Neural crest cell (in vitro differentiated cells): ENCODE measurements at regions not wholly inside any gene's neighbourhood (a gene's known extent, or its start where the extent isn't known, plus 50 kb on each side); places are given as distances from the start of the nearest gene placed in this dataset.

Source experiments
- DNase-seq: peaks from one replicate; pipeline ENCODE4 v3.0.0; 2021; ENCODE audit warnings: low read depth, mixed read lengths, low spot score
- H3K27ac Mint-ChIP-seq: one replicate; pipeline ENCODE4 v1.8.0; 2021; ENCODE audit warnings: mild to moderate bottlenecking, mixed read lengths; ENCODE audit not compliant: unreplicated experiment
- H3K27me3 Mint-ChIP-seq: 2 replicates; pipeline ENCODE4 v1.8.0; 2021; ENCODE audit warnings: low read depth, mild to moderate bottlenecking, mixed read lengths
- H3K36me3 Mint-ChIP-seq: 2 replicates; pipeline ENCODE4 v1.8.0; 2021; ENCODE audit warnings: low read depth, mild to moderate bottlenecking, mixed read lengths
- H3K4me1 Mint-ChIP-seq: 2 replicates; pipeline ENCODE4 v1.8.0; 2021; ENCODE audit warnings: mixed read lengths
- H3K4me3 Mint-ChIP-seq: one replicate; pipeline ENCODE4 v1.8.0; 2021; ENCODE audit warnings: mild to moderate bottlenecking, mixed read lengths
- H3K9me3 Mint-ChIP-seq: 2 replicates; pipeline ENCODE4 v1.8.0; 2021; ENCODE audit warnings: mixed read lengths
- TF ChIP-seq, protein P1 (sequence below): fragments of 200-600 bp; sonication (generic); conservative IDR thresholded peaks from 2 replicates; pipeline ENCODE4 v1.5.0; 2021; ENCODE audit warnings: antibody characterized with exemption, mild to moderate bottlenecking

DNA sequence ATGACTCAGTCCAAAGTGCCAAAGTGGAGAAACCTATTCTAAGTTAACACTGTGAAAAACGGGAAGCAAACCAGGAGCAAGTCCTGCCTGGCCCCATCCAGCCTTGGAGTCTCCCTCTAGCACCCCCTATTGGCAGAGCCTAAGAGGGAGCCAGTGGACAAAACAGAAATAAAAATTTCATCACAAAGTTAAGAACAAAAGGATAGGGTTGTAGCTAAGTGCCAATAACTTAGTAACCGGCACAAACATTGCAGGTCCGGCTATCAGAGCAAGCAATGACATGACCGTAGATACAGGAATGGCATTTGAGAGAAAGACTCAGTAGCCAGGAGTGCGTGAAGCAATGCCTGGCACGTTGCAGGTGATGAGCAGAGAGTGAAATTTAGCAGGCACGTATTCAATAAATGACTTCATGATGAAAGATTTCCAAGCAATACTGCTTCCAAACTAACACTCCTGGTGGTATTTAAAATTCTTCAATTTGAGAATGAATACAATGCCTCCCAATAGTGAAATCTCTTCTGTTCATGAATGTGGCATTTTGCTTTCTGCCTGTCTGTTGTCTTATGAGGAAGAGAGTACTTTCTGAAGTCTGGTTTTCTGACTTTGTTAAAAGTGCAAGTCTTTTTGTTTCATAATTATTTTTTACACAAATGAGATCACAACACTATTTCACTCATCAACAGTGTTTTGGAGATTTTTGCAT, 391.0 kb downstream of the OMA1 start:
- Mint-ChIP-seq H3K9me3 (no peaks in the 10 kb centered on the region), H3K4me3 (no peak overlapping the region), H3K27me3 (no peaks in the 10 kb centered on the region), H3K4me1 (peaks cover 10% of the 10 kb centered on the region), H3K27ac (no peak overlapping the region), H3K36me3 (no peaks in the 10 kb centered on the region)
- DNase-seq: peak; percentile 34
- TF ChIP-seq, protein P1, sequence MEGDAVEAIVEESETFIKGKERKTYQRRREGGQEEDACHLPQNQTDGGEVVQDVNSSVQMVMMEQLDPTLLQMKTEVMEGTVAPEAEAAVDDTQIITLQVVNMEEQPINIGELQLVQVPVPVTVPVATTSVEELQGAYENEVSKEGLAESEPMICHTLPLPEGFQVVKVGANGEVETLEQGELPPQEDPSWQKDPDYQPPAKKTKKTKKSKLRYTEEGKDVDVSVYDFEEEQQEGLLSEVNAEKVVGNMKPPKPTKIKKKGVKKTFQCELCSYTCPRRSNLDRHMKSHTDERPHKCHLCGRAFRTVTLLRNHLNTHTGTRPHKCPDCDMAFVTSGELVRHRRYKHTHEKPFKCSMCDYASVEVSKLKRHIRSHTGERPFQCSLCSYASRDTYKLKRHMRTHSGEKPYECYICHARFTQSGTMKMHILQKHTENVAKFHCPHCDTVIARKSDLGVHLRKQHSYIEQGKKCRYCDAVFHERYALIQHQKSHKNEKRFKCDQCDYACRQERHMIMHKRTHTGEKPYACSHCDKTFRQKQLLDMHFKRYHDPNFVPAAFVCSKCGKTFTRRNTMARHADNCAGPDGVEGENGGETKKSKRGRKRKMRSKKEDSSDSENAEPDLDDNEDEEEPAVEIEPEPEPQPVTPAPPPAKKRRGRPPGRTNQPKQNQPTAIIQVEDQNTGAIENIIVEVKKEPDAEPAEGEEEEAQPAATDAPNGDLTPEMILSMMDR: peak; percentile 62

DNA sequence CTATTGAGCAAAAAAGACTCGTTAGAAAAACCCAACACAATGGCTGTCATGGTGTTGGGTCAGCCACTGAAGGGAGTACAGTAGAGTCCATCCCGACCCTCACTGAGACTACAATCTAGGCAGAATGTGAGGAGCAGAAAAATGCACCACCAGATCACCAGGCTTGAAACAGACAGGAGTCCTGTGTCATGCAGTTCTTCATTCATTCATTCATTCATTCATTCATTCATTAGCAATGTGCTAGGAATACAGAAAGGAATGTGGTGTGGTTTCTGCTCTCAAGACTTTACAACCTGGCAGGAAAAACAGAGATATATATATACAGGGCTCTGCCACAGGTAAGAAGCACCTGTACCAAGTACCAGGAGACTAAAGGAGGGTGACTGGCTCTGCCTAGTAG, 392.3 kb downstream of the OMA1 start:
- no peaks in the 10 kb centered on the region for H3K9me3 Mint-ChIP-seq
- TF ChIP-seq, protein P1: no peak
- peaks cover 10% of the 10 kb centered on the region for H3K4me1 Mint-ChIP-seq
- no peak for DNase-seq
- no peaks in the 10 kb centered on the region for H3K36me3 Mint-ChIP-seq
- no peaks in the 10 kb centered on the region for H3K27me3 Mint-ChIP-seq
- H3K4me3 Mint-ChIP-seq: no peak overlapping the region
- H3K27ac Mint-ChIP-seq: no peak overlapping the region

- H3K9me3 Mint-ChIP-seq: peaks cover 4% of the 10 kb centered on the region
- H3K27ac Mint-ChIP-seq: no peak overlapping the region
- H3K27me3 Mint-ChIP-seq: no peaks in the 10 kb centered on the region
- no peak overlapping the region for H3K4me3 Mint-ChIP-seq
- peaks cover 10% of the 10 kb centered on the region for H3K4me1 Mint-ChIP-seq
- TF ChIP-seq, protein P1: no peak
- H3K36me3 Mint-ChIP-seq: no peaks in the 10 kb centered on the region
- no peak for DNase-seq
These were observed 393.8 kb downstream of the OMA1 start for GRCh38 chr1:58152697-58153096.

- no peak overlapping the region for H3K27ac Mint-ChIP-seq
- peaks cover 14% of the 10 kb centered on the region for H3K4me1 Mint-ChIP-seq
- no peaks in the 10 kb centered on the region for H3K27me3 Mint-ChIP-seq
- TF ChIP-seq, protein P1: no peak
- H3K36me3 Mint-ChIP-seq: no peaks in the 10 kb centered on the region
- H3K9me3 Mint-ChIP-seq: peaks cover 4% of the 10 kb centered on the region
- DNase-seq: no peak
- no peak overlapping the region for H3K4me3 Mint-ChIP-seq
These were observed 397.2 kb downstream of the OMA1 start for GRCh38 chr1:58149271-58149812.

GRCh38 chr1:58144698-58145270, 401.7 kb downstream of the OMA1 start:
- TF ChIP-seq, protein P1: no peak
- Mint-ChIP-seq H3K9me3 (peaks cover 4% of the 10 kb centered on the region), H3K4me3 (no peak overlapping the region), H3K27me3 (no peaks in the 10 kb centered on the region), H3K4me1 (peaks cover 10% of the 10 kb centered on the region), H3K27ac (no peak overlapping the region), H3K36me3 (no peaks in the 10 kb centered on the region)
- no peak for DNase-seq
